ENCODE measurements at regions not wholly inside any gene's neighbourhood (a gene's known extent, or its start where the extent isn't known, plus 50 kb on each side); places are given as distances from the start of the nearest gene placed in this dataset.

- no peak overlapping the region for H3K27ac ChIP-seq
- no peaks in the 10 kb centered on the region for H3K27me3 ChIP-seq
- no peak for TF ChIP-seq Cebpa-rat (IDR thresholded peaks at IDR 0.05)
- H3K9me3 ChIP-seq (replicated peaks in 1 of 11): peaks cover 39 to 50% (median 45%) of the 10 kb centered on the region in 11 experiments
- H3K4me1 ChIP-seq: peaks cover 0 to 43% (median 13%) of the 10 kb centered on the region in 10 experiments; a peak in 14 of 20 replicates
- H3K9ac ChIP-seq: no peak overlapping the region
- H4K20me1 ChIP-seq: no peaks in the 10 kb centered on the region
- H3K4me3 ChIP-seq: no peak overlapping the region
- H3K4me2 ChIP-seq: peak overlapping the region in 8 of 11 experiments; percentile 23 to 64 (median 45); a peak in 12 of 22 replicates
- no peaks in the 10 kb centered on the region for H3K36me3 ChIP-seq
Observed at GRCh38 chr2:240357641-240358012, 77.8 kb upstream of the GPC1 start.

GRCh38 chr2:240358080-240358479 is 77.4 kb upstream of the GPC1 start:
- no peak overlapping the region for H3K4me3 ChIP-seq
- no peak for TF ChIP-seq Cebpa-rat (IDR thresholded peaks at IDR 0.05)
- peak overlapping the region in 8 of 11 experiments; percentile 23 to 64 (median 45); a peak in 13 of 22 replicates for H3K4me2 ChIP-seq
- H3K9ac ChIP-seq: no peak overlapping the region
- H3K4me1 ChIP-seq: peaks cover 0 to 43% (median 18%) of the 10 kb centered on the region in 10 experiments; a peak in 14 of 20 replicates
- peaks cover 34 to 46% (median 41%) of the 10 kb centered on the region in 11 experiments for H3K9me3 ChIP-seq (replicated peaks in 1 of 11)
- H3K27me3 ChIP-seq: peaks cover 0 to 2% (median 0%) of the 10 kb centered on the region in 11 experiments; a peak in 2 of 22 replicates
- no peak overlapping the region for H3K27ac ChIP-seq
- H3K36me3 ChIP-seq: no peaks in the 10 kb centered on the region
- H4K20me1 ChIP-seq: peaks cover 0 to 4% (median 0%) of the 10 kb centered on the region in 11 experiments; a peak in 1 of 22 replicates

- peaks cover 26 to 38% (median 32%) of the 10 kb centered on the region in 11 experiments for H3K9me3 ChIP-seq (replicated peaks in 1 of 11)
- H3K27ac ChIP-seq: no peak overlapping the region
- H3K4me3 ChIP-seq: no peak overlapping the region
- peak overlapping the region in 4 of 11 experiments; percentile 41 to 64 (median 54); a peak in 5 of 22 replicates for H3K4me2 ChIP-seq
- H3K36me3 ChIP-seq: no peaks in the 10 kb centered on the region
- H3K4me1 ChIP-seq: peaks cover 0 to 49% (median 26%) of the 10 kb centered on the region in 10 experiments; a peak in 14 of 20 replicates
- H3K27me3 ChIP-seq: peaks cover 0 to 7% (median 0%) of the 10 kb centered on the region in 11 experiments; a peak in 3 of 22 replicates
- TF ChIP-seq Cebpa-rat (IDR thresholded peaks at IDR 0.05): no peak
- H4K20me1 ChIP-seq: peaks cover 0 to 7% (median 0%) of the 10 kb centered on the region in 11 experiments; a peak in 1 of 22 replicates
- no peak overlapping the region for H3K9ac ChIP-seq
Observed at GRCh38 chr2:240358821-240359397, 76.6 kb upstream of the GPC1 start.

DNA sequence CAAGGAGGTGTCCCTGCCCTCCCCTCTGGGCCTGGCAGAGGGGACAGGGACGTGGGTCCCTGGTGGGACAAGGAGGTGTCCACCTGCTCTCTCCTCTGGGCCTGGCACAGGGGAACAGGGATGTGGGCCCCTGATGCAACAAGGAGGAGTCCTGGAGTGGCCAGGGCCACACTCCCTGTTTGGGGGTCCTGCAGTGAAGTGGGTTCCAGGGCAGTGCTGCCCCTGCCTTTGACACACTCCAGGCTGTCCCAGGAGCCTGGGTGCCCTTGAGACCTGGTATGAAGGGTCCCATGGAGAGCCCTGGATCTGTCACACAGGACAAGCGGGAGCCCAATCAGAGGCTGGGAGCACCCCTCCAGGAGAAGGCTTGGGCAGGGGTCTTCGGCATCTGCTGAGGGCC is 75.8 kb upstream of the GPC1 start:
- H4K20me1 ChIP-seq: peaks cover 0 to 13% (median 0%) of the 10 kb centered on the region in 11 experiments; a peak in 1 of 22 replicates
- H3K4me1 ChIP-seq: peaks cover 0 to 57% (median 34%) of the 10 kb centered on the region in 10 experiments; a peak in 15 of 20 replicates
- peaks cover 24 to 34% (median 31%) of the 10 kb centered on the region in 11 experiments for H3K9me3 ChIP-seq (replicated peaks in 1 of 11)
- H3K27me3 ChIP-seq: peaks cover 0 to 7% (median 0%) of the 10 kb centered on the region in 11 experiments; a peak in 4 of 22 replicates
- no peak overlapping the region for H3K9ac ChIP-seq
- H3K36me3 ChIP-seq: no peaks in the 10 kb centered on the region
- no peak for TF ChIP-seq Cebpa-rat (IDR thresholded peaks at IDR 0.05)
- no peak overlapping the region for H3K4me3 ChIP-seq
- H3K4me2 ChIP-seq: no peak overlapping the region
- no peak overlapping the region for H3K27ac ChIP-seq

GRCh38 chr2:240360645-240361475 is 74.6 kb upstream of the GPC1 start:
- H3K4me3 ChIP-seq: no peak overlapping the region
- H3K9ac ChIP-seq: no peak overlapping the region
- H3K36me3 ChIP-seq: no peaks in the 10 kb centered on the region
- no peak for TF ChIP-seq Cebpa-rat (IDR thresholded peaks at IDR 0.05)
- peaks cover 0 to 7% (median 0%) of the 10 kb centered on the region in 11 experiments; a peak in 4 of 22 replicates for H3K27me3 ChIP-seq
- H3K4me2 ChIP-seq: no peak overlapping the region
- H3K27ac ChIP-seq: no peak overlapping the region
- H4K20me1 ChIP-seq: peaks cover 0 to 20% (median 0%) of the 10 kb centered on the region in 11 experiments; a peak in 2 of 22 replicates
- peaks cover 0 to 60% (median 42%) of the 10 kb centered on the region in 10 experiments; a peak in 15 of 20 replicates for H3K4me1 ChIP-seq
- peaks cover 24 to 34% (median 31%) of the 10 kb centered on the region in 11 experiments for H3K9me3 ChIP-seq (replicated peaks in 1 of 11)

GRCh38 chr2:240362216-240362755 is 73.2 kb upstream of the GPC1 start:
- Histone ChIP-seq H3K4me2 (peak overlapping the region in 9 of 11 experiments; percentile 21 to 81 (median 70); a peak in 16 of 22 replicates), H4K20me1 (peaks cover 0 to 20% (median 0%) of the 10 kb centered on the region in 11 experiments; a peak in 3 of 22 replicates), H3K9me3 (replicated peaks in 1 of 11) (peaks cover 24 to 34% (median 31%) of the 10 kb centered on the region in 11 experiments), H3K4me1 (peaks cover 0 to 57% (median 42%) of the 10 kb centered on the region in 10 experiments; a peak in 15 of 20 replicates), H3K27me3 (peaks cover 0 to 7% (median 0%) of the 10 kb centered on the region in 11 experiments; a peak in 4 of 22 replicates), H3K27ac (no peak overlapping the region), H3K9ac (no peak overlapping the region), H3K36me3 (no peaks in the 10 kb centered on the region), H3K4me3 (no peak overlapping the region)
- no peak for TF ChIP-seq Cebpa-rat (IDR thresholded peaks at IDR 0.05)

GRCh38 chr2:240362826-240363745 is 72.4 kb upstream of the GPC1 start:
- Histone ChIP-seq H3K4me1 (peaks cover 0 to 52% (median 38%) of the 10 kb centered on the region in 10 experiments; a peak in 15 of 20 replicates), H4K20me1 (peaks cover 0 to 20% (median 0%) of the 10 kb centered on the region in 11 experiments; a peak in 3 of 22 replicates), H3K36me3 (no peaks in the 10 kb centered on the region), H3K9me3 (replicated peaks in 1 of 11) (peaks cover 24 to 34% (median 31%) of the 10 kb centered on the region in 11 experiments), H3K9ac (peak overlapping the region in 1 of 11 experiments; percentile 24; a peak in 1 of 22 replicates), H3K4me3 (no peak overlapping the region), H3K27me3 (peaks cover 0 to 7% (median 0%) of the 10 kb centered on the region in 11 experiments; a peak in 4 of 22 replicates), H3K4me2 (peak overlapping the region in 9 of 11 experiments; percentile 21 to 81 (median 70); a peak in 16 of 22 replicates), H3K27ac (no peak overlapping the region)
- TF ChIP-seq Cebpa-rat (IDR thresholded peaks at IDR 0.05): no peak

Data from BLaER1 treated with 17β-estradiol and CSF1 and Interleukin-3, amounts not matched to agents 10 nM and 100 nM (cell line).